HG03175 (cell line): ENCODE measurements at regions not wholly inside any gene's neighbourhood (a gene's known extent, or its start where the extent isn't known, plus 50 kb on each side); places are given as distances from the start of the nearest gene placed in this dataset.
A peak's percentile ranks its signal among the peaks of the same experiment; 100 is the strongest.

ENCODE experiments used
- ATAC-seq: cut with Tn5 transposase; IDR thresholded peaks from one replicate; pipeline ENCODE4 v1.9.1; 2021; ENCODE audit warnings: mild to moderate bottlenecking, moderate library complexity; ENCODE audit not compliant: unreplicated experiment

DNA sequence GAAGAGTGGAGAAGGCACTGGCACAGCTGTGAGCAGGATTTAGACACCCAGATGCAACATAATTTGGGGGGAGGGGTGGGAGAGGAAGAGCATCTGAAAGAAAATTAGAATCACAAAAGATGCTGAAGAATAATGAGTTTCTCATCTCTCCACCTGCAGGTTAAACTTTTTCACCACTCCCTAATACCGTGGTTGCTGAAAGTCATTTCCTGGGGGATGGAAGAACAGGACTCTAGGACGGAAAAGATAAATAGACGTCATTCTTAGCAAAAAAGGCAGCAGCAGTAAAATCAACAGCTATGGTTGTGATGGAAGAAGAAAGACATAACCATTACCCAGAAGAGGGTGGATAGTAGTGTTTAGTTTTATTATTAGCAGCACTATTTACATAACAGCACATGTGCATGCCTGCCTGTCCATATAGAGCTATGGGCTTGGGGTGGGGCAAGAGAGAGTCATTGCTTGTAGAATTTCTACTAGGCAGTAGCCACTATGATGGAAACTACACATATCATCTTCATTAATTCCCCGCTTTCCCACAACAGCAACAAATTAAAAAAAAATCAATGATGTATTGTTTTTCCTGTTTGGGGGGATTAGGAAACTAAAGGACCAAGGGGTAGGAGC, 212.2 kb downstream of the TRIB2 start:
- ATAC-seq = no peak

DNA sequence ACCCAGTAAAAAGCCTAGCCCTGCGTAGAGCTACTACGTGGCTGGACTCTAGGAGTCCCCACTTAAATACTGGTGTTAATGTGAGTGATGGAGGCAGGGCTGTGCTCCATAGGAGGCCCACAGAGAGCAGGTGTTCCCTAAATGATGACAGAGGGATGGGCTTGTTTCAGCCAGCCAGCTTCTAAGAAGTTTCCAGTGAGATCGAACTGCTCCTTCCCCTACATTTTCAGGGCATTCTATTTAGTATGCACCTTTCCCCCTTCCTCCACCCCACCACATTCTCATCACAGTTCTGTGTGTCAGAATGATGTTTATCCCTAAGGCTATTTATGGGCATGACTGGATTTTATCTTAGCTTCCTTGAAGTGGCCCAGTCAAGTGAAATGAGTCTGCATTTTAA, 213.0 kb downstream of the TRIB2 start:
- ATAC-seq = no peak

DNA sequence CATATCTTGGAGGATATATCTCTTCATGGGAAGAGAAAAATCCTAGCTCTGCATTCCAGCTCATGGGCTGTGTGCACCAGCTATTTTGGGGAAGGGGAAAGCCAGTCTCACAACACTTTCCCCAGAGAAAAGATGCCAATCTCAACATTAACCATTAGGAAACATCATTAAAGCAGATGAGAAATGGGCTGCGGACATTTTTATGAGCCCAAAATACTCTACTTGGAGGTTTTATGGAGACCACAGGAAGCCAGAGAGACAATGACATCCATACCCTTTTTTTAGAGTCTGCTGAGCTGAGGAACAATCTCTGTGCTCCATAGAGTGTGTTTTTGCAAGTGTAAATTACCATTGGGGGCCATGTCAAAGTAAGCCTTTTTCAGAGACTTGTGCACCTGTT, 213.7 kb downstream of the TRIB2 start:
- ATAC-seq = no peak

DNA sequence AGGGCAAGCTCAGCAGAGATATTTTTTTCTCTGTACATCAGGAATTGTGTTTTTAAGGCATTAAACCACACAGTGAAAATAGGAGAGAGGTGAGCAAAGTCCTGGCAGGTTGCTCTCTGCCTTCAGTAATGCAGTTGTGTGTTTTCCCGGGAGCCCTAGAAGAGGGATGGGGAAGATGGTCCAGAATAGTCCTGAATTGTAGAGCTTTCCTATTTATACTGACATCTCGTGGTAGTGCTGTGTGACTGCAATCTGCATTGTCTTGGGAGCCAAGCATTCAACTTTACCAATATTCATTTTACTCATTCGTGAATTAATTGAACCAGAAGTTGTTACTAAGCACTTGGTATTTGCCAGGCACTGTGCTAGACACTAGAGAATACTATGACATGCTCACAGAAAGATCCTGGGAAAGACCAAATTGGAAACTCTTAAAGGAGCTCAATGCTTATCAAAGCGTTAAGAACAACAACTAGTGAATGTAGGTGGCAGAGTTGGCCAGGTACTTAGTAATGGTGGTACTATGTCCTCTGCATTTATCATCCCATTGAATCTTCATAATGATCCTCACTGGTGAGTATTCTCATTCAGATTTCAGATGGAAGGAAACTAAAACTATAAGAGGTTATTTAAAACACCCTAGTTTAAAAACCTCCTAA, 214.6 kb downstream of the TRIB2 start:
- ATAC-seq = peak; percentile 52

DNA sequence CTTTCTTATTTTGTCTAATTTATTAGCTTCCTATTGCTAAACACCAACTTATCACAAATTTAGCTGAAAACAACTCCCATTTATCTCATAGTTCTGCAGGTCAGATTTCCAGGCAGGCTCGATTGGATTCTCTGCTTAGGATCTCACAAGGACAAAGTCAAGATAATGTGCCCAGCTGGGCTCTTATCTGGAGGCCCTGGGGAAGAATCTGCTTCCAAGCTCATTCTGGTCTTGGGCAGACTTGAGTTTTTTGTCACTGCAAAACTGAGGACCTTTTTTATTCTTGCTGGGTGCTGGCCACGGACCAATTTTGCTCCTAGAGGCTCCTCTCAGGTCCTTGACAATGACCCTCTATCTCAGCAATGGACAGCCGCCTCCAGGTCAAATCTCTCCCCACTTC, 215.5 kb downstream of the TRIB2 start:
- ATAC-seq = no peak

DNA sequence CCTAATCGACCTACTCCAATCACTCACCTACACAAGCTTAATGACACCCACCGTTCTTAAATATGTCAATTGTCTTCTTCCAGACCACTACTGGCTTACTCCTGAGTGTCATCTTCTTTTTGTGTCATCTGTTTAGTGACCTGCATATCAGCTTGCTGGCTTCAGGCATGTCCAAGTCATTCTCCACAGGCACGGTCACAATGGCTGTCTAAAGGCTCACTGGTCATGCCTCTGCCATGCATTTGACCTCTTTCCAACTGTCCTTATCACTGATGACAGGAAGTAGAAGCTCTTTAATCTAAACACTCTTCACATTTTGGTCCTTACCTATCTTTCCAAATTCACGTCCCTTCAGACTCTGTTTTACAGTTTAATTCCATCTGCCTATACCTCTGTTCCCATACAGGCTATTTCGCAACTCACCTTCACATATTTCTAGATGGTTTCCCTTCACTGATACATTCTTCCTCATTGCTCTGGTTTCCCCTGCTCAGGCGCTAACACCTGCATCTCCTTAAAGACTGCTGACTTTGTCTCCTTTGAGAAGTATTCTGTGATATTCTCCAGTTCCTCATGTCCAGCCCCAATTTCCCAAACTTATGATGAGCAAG, 217.5 kb downstream of the TRIB2 start:
- ATAC-seq = no peak

DNA sequence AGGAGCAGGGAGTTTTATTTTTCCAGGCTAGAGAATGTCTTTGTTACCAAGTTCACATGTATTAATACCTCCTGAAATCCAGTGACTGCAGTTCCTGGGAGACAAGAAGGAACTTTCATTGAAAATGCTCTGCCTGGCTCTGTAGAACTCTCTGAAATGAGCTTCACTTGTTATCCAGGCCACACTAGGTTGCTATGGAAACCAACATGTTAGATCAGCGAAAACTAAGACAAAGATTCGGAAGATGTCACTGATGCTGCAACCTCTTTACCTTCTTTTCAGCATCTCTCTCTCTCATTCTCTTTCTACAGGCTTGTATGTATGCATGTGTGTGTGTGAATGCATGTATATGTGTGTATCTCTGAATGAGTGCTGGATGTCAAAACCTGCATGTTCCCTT, 218.5 kb downstream of the TRIB2 start:
- ATAC-seq = no peak

DNA sequence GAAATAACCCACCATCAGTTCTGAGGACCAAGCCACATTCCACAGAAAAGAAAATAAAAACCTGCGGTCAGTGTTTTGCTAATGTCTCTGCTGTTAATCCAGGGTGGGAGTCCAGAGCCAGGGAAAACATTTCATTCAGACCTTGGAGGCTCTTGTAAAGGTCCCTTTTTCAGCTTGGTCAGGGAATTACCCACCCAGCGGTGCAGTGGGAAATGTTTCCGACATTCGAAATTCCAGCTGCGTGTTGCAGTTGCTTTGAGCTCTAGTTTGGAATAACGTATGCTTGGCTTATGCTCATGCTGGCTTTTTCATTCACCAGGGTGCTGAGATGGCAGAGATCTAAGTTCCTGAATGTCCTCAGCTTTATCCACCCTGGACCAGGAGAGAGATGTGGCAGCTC, 219.1 kb downstream of the TRIB2 start:
- no peak for ATAC-seq

DNA sequence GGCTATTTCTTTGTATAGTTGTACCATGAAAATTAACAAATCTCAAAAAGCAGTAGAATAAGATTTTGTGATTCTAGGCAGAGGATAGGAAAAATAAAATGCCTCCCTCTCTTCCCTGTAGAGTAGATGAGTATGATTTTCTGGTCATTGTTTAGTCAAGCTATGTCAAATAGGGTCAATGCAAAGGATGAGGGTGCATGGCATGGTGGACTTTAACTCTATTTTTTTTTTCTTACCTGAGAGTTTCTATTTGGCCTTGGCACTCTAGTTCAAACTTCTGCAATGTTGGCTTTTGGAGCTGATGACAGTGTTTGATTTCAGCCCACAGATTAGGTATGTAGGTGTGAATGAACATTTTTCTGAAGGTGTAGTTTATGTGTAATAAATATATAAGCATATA, 224.5 kb downstream of the TRIB2 start:
- ATAC-seq = no peak

DNA sequence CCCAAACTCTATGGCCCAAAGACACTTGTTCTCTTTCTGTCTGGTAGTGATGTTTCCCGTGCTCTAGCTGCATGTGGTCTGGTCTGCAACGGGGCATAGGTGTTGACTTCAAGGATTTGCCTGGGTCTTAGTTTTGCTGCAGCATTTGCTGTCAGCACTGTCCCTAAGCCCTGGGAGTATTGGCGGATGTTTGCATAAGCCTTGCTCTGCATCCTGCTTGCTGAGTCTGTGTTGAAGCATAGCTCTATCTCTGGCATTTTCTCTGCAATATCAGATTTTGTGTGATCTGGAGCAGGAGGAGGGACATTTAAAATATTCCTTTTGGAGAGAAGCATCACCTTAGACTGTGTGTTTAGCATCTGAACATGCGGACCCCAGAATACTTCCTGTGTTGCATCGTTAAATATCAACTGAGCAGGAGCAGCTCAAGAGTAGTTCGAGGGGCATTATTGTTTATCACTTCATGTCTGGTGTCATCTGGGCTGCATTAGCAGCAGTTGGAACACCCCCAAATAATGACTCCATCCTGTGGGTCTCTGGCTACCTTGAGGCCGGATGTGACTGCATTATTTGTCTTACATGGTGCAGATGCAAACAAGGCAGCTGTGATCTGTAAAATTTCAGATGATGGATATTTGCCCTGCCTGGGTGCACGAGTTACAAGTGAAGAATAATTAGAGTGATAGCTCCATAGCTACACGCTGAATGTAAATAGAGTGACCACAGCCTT, 231.7 kb downstream of the TRIB2 start:
- peak; percentile 33 for ATAC-seq

DNA sequence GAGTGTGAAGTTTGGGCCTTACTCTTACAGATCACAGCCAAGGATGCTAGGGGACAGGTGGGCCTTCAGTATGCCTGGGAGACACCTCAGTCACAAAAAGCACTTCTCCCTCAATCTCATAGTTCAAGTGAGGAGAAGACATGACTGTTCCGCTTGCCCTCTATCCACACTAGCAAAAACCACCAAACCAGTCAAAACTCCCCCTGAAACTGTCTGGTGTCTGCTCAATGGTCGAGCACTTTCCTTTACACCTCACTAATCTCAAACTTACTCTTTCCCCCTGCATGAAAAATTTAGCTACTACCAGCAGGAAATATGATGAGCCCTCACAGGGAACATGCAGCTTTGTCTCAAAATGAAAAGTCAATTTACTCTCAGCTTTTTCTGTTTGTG, 232.2 kb downstream of the TRIB2 start:
- ATAC-seq = peak; percentile 82

DNA sequence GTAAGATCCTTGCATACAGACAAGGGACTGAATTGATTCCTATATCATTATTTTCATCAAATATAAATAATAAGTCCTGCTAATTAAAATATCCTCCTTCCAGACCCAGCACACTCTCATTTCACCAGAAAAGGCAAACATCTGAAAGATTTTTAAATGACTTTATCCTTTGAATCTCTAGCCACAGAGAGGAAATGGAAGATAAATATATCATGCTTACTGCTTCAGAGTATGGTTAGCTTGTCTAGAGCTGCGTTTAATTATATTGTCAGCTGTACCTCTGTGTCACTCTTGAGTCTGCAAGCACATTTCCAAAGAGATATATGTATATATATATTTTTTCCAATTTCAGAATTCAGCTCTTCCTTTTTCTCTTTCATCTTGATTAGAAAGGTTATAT, 232.7 kb downstream of the TRIB2 start:
- no peak for ATAC-seq

DNA sequence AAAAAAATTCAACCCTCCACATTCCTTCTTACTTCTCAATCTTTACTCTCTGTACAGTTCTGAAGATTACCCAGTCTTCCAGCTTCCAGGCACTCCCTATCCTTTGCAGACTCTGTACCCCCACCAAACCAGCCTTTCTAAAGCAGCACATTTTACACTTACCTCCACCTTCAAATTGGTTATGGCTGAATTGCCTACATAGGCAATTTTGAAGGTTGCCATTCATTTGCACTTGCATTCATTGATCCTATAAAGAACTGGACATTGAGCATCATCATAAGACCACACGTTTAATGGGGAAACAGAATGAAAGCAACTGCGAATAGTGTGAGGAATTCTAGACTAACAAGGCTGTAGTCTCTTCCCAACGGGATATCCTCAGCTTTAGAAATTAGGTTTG, 233.4 kb downstream of the TRIB2 start:
- ATAC-seq = no peak

DNA sequence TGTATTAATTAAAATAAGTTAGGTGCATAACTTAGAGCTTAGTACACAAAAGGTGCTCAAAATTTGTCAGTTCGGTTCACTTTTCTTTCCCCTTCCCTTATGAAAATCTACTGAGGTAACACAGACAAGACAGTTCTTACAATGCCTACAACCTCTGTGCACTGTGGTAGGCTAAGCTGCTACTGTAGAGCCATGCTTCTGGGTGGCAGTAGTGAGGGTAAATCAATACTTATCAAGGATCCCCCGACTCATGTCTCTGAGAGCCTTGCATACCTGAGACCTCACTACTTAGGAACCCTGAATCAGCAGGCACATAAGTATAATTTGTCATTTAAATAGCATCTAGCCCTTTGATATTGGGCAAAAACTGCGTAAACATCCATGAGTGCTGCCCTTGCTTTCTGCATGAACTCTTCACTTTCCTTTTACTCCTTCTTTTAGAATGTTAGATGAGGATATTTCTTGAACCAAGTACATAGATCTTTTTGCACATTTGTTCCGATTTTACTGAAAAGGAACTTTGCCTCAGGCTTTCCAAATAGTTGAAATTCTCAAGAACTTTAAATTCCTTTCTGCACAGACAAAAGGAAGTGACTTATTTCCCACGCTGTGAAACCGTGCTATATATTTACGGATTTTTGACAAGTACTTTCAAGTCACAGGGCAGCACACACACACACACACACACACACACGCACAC, 234.4 kb downstream of the TRIB2 start:
- no peak for ATAC-seq

DNA sequence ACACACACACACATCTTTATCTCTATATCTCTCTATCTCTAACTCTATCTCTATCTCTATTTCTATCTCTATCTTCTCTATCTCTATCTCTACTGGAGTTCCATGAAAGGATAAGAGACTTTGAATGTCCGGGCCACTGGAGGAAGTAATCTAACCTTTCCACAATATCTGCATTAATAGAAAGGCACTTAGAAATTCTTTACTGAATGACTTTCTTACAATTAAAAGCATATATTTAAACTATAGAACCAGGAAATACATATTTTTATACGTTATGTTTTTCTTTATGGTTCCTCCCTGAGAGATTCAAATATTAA, 234.9 kb downstream of the TRIB2 start:
- no peak for ATAC-seq

DNA sequence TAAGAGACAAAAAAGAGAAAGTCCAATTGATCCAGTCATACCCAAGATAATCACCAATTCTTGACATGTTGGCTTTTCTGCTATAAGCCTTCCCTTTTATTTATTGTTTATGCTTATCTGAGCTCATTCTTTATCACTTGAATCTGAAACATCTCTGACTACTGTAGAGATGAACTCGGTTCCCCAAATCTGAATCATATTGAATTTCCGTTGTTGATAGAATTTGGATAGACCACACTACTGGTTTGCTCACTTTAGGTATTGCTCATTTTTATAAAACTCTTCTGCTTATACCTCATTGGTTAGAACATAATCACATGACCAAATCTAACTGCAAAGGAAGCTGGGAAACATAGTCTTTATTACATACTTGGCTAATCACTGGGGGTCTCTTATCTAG, 236.9 kb downstream of the TRIB2 start:
- ATAC-seq = no peak

DNA sequence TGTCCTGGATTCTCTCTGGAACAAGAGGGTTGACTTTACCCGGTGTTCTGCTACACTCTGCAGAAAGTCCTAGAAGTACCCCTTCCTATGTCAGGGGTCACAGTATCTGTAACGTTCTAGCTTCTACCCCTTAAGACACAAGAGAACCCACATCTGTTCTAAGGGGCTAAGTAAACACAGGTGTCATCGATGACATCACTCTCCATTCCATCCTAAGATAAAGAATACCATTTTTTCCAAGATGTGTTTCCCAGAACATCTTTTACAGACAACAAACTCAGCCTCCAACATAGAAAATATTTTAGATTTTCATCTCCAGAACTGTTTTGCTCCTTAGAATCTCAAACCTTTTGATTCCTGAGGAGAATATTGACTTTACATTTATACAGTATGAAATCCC, 239.1 kb downstream of the TRIB2 start:
- no peak for ATAC-seq

DNA sequence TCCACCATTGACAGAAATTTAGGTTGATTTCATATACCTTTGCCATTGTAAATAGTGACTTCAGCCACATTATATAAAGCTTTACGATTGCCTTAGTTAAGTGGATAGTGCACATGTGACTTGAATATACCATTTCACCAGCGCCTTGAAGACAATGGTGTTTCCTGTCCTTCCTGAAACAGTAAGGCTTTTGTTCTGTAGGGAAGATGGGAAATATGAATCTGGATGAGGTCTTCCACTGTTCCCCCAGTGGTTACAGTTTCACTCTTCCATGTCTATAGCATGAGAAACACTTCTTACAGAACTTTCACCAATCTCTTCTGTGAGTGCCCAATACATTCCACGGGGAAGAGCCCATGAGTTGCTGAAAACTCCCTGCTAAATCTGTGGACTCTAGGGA, 240.5 kb downstream of the TRIB2 start:
- no peak for ATAC-seq

DNA sequence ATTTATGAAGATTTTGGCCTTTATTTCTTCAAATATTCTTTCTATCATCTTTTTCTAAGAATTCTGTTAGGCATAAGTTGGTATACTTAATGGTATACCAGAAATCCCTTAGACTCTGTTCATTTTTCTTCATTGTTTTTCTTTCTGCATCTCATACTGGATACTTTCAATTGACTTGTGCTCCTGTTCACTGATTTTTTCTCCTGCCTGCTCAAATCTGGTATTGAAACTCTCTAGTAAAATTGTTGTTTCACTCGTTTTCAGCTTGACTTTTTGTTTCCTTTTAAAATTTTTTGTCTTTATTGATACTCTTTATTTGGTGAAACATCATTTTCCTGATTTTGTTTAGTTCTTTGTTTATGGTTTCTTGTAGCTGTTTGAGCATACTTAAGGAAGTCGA, 243.2 kb downstream of the TRIB2 start:
- ATAC-seq = no peak

DNA sequence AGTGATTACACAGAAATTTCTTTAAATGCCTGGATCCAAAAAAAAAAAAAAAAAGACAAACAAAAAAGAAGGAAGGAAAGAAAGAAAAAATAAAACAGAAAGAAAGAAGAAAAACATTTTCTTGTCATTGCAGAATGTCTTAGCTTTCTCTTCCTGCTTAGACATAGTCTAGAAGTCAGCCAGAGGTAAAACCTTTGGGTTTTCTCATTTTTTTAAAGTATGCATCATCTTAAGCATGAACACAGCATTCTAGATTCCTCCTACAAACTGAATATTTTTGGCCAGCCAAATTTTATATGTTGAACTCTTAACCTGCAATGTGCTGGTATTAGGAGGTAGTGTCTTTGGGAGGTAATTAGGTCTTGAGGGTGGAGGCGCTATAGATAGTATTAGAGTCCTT, 243.9 kb downstream of the TRIB2 start:
- ATAC-seq = no peak

DNA sequence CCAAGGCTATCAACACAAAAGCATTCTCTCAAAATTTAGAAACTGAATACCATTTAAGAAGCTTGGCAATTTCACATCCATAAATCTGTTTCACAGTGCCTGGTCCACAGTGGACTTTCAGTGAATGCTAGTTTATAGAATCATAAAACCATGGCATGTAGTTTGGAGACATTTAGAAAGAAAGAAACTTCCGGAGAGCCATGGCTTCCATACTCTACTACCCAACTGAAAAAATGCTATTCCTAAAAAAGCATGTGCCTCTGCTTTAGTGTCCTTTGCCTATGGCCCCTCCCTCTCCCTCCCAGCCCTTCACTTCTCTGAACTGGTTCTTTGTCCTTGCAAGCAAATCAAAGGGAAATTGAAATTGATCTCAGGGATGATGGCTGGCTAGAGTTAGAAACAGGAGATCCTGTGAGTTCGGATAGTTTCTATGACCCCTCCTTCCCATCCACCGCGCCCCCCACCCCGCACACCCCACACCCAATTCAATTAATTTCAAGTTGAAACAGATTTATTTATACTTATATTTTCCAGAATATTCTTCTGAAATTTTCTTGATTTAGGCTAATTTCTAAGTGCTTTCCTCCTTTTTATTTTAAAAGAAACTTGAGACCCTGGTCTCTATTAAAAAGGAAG, 248.3 kb downstream of the TRIB2 start:
- no peak for ATAC-seq
